ENCODE measurements at regions not wholly inside any gene's neighbourhood (a gene's known extent, or its start where the extent isn't known, plus 50 kb on each side); places are given as distances from the start of the nearest gene placed in this dataset.

DNA sequence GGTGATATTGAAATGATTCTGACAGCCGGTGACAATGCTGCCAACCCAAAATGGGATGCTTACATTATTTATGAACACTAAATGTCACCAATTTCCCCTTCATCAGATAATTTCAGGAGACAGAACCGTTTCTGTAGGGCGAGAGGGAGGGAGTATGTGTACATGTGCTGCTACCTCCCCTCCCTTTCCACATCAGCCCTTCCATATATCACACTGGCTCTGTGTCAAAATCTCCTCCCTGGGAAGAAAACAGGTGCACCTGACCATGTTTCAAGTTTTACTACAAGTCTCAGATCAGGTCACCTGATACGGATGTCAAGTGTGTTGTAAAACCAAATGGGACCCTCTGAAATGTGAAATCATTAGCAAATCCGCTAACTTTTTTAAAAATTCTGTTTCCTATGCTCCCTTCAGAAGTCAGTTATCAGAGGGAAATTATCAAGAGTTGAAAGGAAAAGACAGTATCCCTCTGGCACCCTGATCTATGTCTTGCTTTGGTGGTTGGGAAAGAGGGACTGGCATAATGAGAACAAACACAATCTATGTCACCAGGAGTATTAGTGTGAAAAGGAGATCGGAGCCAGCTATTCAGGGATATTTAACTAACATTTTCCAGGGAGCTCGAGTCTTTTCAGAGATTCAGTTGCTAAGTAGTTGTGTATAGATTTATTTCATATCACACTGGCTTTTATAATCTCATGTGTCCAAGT, 1002.3 kb upstream of the CDH8 start:
- TF ChIP-seq, protein P1, sequence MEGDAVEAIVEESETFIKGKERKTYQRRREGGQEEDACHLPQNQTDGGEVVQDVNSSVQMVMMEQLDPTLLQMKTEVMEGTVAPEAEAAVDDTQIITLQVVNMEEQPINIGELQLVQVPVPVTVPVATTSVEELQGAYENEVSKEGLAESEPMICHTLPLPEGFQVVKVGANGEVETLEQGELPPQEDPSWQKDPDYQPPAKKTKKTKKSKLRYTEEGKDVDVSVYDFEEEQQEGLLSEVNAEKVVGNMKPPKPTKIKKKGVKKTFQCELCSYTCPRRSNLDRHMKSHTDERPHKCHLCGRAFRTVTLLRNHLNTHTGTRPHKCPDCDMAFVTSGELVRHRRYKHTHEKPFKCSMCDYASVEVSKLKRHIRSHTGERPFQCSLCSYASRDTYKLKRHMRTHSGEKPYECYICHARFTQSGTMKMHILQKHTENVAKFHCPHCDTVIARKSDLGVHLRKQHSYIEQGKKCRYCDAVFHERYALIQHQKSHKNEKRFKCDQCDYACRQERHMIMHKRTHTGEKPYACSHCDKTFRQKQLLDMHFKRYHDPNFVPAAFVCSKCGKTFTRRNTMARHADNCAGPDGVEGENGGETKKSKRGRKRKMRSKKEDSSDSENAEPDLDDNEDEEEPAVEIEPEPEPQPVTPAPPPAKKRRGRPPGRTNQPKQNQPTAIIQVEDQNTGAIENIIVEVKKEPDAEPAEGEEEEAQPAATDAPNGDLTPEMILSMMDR (IDR thresholded peaks at IDR 0.05; ENCODE audit: insufficient read depth, low read length, severe bottlenecking) = no peak

DNA sequence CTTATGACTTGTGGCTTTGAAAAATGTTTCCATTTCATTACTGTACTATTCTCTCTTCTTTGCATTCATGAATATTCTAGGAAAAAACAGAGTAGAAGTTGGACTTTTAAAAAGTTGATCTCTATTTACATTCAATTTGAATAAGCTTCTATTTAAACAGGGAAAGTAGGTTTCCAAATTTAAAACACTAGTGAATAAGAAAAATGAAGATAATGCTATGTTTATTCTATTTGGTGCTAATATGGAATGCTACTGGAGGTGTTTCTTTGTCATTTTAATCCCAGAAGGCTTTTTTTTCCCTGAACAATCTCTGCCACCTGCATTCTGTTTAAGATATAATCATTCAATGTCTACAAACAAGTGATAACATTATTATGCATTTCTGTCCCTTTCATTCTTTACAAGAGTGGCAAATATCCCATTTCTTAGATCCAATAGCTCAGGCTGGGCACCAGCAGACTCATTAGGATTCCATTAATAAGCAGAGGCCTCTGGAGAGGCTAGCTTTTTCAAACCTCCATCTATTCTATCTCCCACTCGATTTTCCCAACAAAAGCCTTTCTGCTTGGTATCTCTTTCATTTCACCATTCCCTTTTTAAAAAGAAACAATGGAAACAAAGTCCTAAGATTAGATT, 1001.6 kb upstream of the CDH8 start:
- FAIRE-seq (no peak), DNase-seq (ENCODE audit: low read depth) (no peak)
- no peaks in the 10 kb centered on the region for H3K27me3 ChIP-seq (ENCODE audit: control insufficient read depth, insufficient read depth, low read length)
- H3K4me3 ChIP-seq (ENCODE audit: low read depth, low read length) = no peak overlapping the region
- H3K36me3 ChIP-seq (ENCODE audit: control insufficient read depth, insufficient read depth, low read length) = no peaks in the 10 kb centered on the region
- TF ChIP-seq, protein P1 (IDR thresholded peaks at IDR 0.05; ENCODE audit: insufficient read depth, low read length, severe bottlenecking) = no peak

More for the DNA sequence above, 1002.3 kb upstream of the CDH8 start:
- DNase-seq (ENCODE audit: low read depth) = no peak
- FAIRE-seq = no peak
- H3K4me3 ChIP-seq (ENCODE audit: low read depth, low read length) = no peak overlapping the region
- no peaks in the 10 kb centered on the region for H3K27me3 ChIP-seq (ENCODE audit: control insufficient read depth, insufficient read depth, low read length)
- H3K36me3 ChIP-seq (ENCODE audit: control insufficient read depth, insufficient read depth, low read length) = no peaks in the 10 kb centered on the region

DNA sequence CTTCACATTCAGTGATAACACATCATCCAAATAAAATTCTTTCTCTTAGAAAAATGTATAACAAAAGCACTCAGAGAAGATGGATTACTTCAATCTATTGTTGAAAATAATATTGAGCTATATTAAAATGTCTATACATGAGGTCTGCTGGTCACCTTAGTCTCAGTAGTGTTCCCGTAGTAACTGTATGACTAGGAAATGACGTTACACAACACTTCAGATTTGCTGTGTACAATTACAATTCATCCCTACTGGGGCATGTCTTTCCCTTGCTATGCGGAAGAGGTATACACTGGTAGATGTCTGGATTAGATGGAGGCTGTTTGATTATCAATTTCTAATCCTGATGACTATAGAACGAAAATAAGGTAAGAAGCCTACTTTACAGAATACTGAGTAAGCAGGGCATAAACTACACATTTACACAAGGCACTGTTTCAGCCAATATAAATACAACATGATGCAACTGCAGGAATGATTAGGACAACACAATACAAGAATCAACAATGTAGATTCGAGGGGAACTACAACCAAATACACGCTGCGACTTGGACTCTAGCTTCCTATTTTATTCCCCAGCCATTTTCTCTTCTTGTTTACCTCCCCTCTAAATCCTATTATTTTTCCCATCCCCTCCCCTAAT, 982.5 kb upstream of the CDH8 start:
- FAIRE-seq = no peak
- Histone ChIP-seq H3K4me3 (ENCODE audit: low read depth, low read length) (no peak overlapping the region), H3K36me3 (ENCODE audit: control insufficient read depth, insufficient read depth, low read length) (no peaks in the 10 kb centered on the region), H3K27me3 (ENCODE audit: control insufficient read depth, insufficient read depth, low read length) (no peaks in the 10 kb centered on the region)
- DNase-seq (ENCODE audit: low read depth) = no peak
- TF ChIP-seq, protein P1 (IDR thresholded peaks at IDR 0.05; ENCODE audit: insufficient read depth, low read length, severe bottlenecking) = no peak

DNA sequence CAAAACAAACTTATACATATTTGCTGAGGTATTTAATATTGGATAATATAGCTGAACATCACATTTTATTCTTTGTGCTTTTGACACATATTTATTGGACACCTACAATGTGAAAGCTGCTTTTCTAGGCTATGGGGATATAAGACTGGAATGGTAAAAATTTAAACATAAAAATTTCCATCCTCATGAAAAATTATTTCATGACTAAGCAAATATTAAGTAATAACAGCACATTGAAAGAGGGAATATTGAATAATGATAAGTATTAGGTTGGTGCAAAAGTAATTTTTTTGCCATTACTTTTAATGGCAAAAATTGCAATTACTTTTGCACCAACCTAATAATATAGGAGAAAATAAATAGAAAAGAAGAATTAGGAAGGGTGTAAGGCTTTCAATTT, 972.5 kb upstream of the CDH8 start:
- H3K27me3 ChIP-seq (ENCODE audit: control insufficient read depth, insufficient read depth, low read length) = no peaks in the 10 kb centered on the region
- TF ChIP-seq, protein P1 (IDR thresholded peaks at IDR 0.05; ENCODE audit: insufficient read depth, low read length, severe bottlenecking) = no peak

DNA sequence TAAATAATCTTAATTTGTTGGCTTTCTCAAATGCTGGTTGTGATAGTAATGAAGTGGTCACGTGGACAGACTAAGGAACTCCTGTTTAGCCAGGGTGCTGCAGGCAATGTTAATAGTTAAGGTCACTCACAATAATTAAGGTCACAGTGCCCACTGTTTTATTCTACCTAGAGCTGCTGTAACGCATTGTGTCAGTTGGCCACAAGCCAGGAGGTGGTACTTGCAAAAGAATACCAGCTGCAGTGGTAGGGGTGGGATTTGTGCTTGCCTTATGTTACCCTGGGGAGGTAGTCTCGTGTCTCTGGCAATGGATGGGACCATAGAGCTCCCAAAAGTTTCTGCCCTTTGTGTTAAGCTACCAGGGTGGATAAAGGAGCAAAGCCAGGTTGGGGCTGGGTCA, 969.1 kb upstream of the CDH8 start:
- no peaks in the 10 kb centered on the region for H3K27me3 ChIP-seq (ENCODE audit: control insufficient read depth, insufficient read depth, low read length)
- H3K36me3 ChIP-seq (ENCODE audit: control insufficient read depth, insufficient read depth, low read length) = no peaks in the 10 kb centered on the region
- no peak for DNase-seq (ENCODE audit: low read depth)
- H3K4me3 ChIP-seq (ENCODE audit: low read depth, low read length) = no peak overlapping the region
- no peak for FAIRE-seq
- TF ChIP-seq, protein P1 (IDR thresholded peaks at IDR 0.05; ENCODE audit: insufficient read depth, low read length, severe bottlenecking) = no peak

More for the DNA sequence above, 972.5 kb upstream of the CDH8 start:
- Histone ChIP-seq H3K4me3 (ENCODE audit: low read depth, low read length) (no peak overlapping the region), H3K36me3 (ENCODE audit: control insufficient read depth, insufficient read depth, low read length) (no peaks in the 10 kb centered on the region)
- no peak for FAIRE-seq
- no peak for DNase-seq (ENCODE audit: low read depth)

Data from bronchial epithelial cell (primary cell).